Panc1 (cell line): ENCODE measurements at regions not wholly inside any gene's neighbourhood (a gene's known extent, or its start where the extent isn't known, plus 50 kb on each side); places are given as distances from the start of the nearest gene placed in this dataset.

Source experiments
- ATAC-seq: fragments of 200-7000 bp; cut with Tn5 transposase; 2 replicates; pipeline ENCODE4 v1.9.1; 2020; ENCODE audit warnings: mild to moderate bottlenecking, moderate library complexity
- BruUV-seq: library from RNA; stranded (reverse); fragments of 400-500 nt; replicated peaks from 2 replicates; lab custom pipeline; 2021; lab: Mats Ljungman, UMichigan
- CTCF ChIA-PET: fragments of 300-600 bp; sonication (Branson Sonifier 250); formaldehyde crosslinking; loops from one replicate; lab custom pipeline; 2022; ENCODE audit warnings: antibody characterized with exemption; lab: Charles Lee
- POLR2A ChIA-PET: fragments of 300-600 bp; sonication (Branson Sonifier 250); formaldehyde crosslinking; loops from one replicate; lab custom pipeline; 2022; ENCODE audit warnings: antibody characterized with exemption; lab: Charles Lee
- DNase-seq: peaks from one replicate; pipeline ENCODE4 v3.0.0-alpha.2; 2010; ENCODE audit warnings: low read depth, low spot score
- H3K27ac ChIP-seq: 2 replicates; pipeline ENCODE4 v1.5.1; 2011; ENCODE audit warnings: mild to moderate bottlenecking, low read length, inconsistent platforms
- H3K27me3 ChIP-seq: fragments of 200-500 bp; sonication (Bioruptor generic); 2 replicates; pipeline ENCODE4 v1.6.0; 2014; ENCODE audit warnings: low read length, inconsistent platforms; ENCODE audit not compliant: control insufficient read depth, insufficient read depth
- H3K36me3 ChIP-seq: fragments of 200-500 bp; sonication (Bioruptor generic); 2 replicates; pipeline ENCODE4 v1.5.1; 2014; ENCODE audit warnings: inconsistent platforms, mild to moderate bottlenecking, low read length, moderate library complexity; ENCODE audit not compliant: control insufficient read depth, insufficient read depth
- H3K4me1 ChIP-seq: 2 replicates; pipeline ENCODE4 v1.5.1; 2011; ENCODE audit warnings: inconsistent platforms, mild to moderate bottlenecking, low read length, moderate library complexity; ENCODE audit not compliant: control insufficient read depth, insufficient read depth
- H3K4me3 ChIP-seq, 2 experiments: 2 replicates each; pipeline ENCODE4 v1.5.1; 2011 to 2012; ENCODE audit warnings: low read depth in 2 of 2, low read length in 2 of 2, mild to moderate bottlenecking in 2 of 2, inconsistent platforms in 1 of 2, moderate library complexity in 1 of 2
- H3K9me3 ChIP-seq: fragments of 200-500 bp; sonication (Bioruptor generic); 2 replicates; pipeline ENCODE4 v1.5.1; 2014; ENCODE audit warnings: low read depth, mild to moderate bottlenecking, inconsistent platforms, low read length, moderate library complexity; ENCODE audit not compliant: control insufficient read depth, insufficient read depth
- CTCF ChIP-seq: fragments of 450-650 bp; IDR thresholded peaks from 2 replicates; pipeline ENCODE4 v1.5.1; 2017; ENCODE audit warnings: mild to moderate bottlenecking
- POLR2AphosphoS5 ChIP-seq: IDR thresholded peaks from 2 replicates; pipeline ENCODE4 v1.6.1; 2012; ENCODE audit warnings: mild to moderate bottlenecking, low read depth, low read length, moderate library complexity
- REST ChIP-seq, 2 experiments: IDR thresholded peaks; 2 replicates each; pipeline ENCODE4 v1.6.1; 2011 to 2012; ENCODE audit warnings: low read depth in 2 of 2, control low read depth in 1 of 2, low read length in 1 of 2, mild to moderate bottlenecking in 1 of 2, moderate library complexity in 1 of 2; ENCODE audit not compliant: insufficient read depth in 1 of 2
- SIN3A ChIP-seq: IDR thresholded peaks from 2 replicates; pipeline ENCODE4 v1.6.1; 2012; ENCODE audit warnings: low read depth, mild to moderate bottlenecking, low read length, moderate library complexity, borderline replicate concordance; ENCODE audit not compliant: insufficient read depth
- TCF7L2 ChIP-seq: IDR thresholded peaks from 2 replicates; pipeline ENCODE4 v1.6.1; 2011; ENCODE audit warnings: mild to moderate bottlenecking, low read depth, low read length, inconsistent platforms
- in situ Hi-C: cut with HindIII; loops from 2 replicates; pipeline ENCODE4 v1.10.0; 2016; ENCODE audit warnings: low sequenced_read_pairs, low pct_unique_long_range_greater_than_20kb
- intact Hi-C: fragments of 100-400 bp; cut with micrococcal nuclease; formaldehyde crosslinking; loops from one replicate; pipeline ENCODE4 v1.10.0; 2022; ENCODE audit not compliant: unreplicated experiment

- DNase-seq (no peak), ATAC-seq (no peak)
- Histone ChIP-seq H3K27ac (no peak overlapping the region), H3K36me3 (no peaks in the 10 kb centered on the region), H3K4me3 (no peak overlapping the region), H3K27me3 (no peaks in the 10 kb centered on the region), H3K4me1 (no peaks in the 10 kb centered on the region), H3K9me3 (no peaks in the 10 kb centered on the region)
- no TSS peak for BruUV-seq
- TF ChIP-seq REST (IDR thresholded peaks at IDR 0.05; ENCODE audit: insufficient read depth in 1 of 2, low read depth in 2 of 2, low read length in 1 of 2): no peak
- no peak for TF ChIP-seq CTCF
- no peak for TF ChIP-seq POLR2AphosphoS5
- no peak for TF ChIP-seq SIN3A
- no peak for TF ChIP-seq TCF7L2
- ChIA-PET CTCF (no interaction called here), POLR2A (no interaction called here)
- intact Hi-C loops (no loop called here), in situ Hi-C loops (no loop called here)
These were observed 318.9 kb downstream of the OMA1 start for GRCh38 chr1:58227604-58228003.

GRCh38 chr1:58223522-58223921, 323.0 kb downstream of the OMA1 start:
- BruUV-seq: no TSS peak
- ChIA-PET POLR2A (no interaction called here), CTCF (no interaction called here)
- no peak overlapping the region for H3K4me3 ChIP-seq
- intact Hi-C loops (no loop called here), in situ Hi-C loops (no loop called here)
- no peak overlapping the region for H3K27ac ChIP-seq
- H3K36me3 ChIP-seq: no peaks in the 10 kb centered on the region
- DNase-seq (no peak), ATAC-seq (no peak)
- no peaks in the 10 kb centered on the region for H3K27me3 ChIP-seq
- TF ChIP-seq CTCF (no peak), POLR2AphosphoS5 (no peak), REST (IDR thresholded peaks at IDR 0.05; ENCODE audit: insufficient read depth in 1 of 2, low read depth in 2 of 2, low read length in 1 of 2) (no peak), SIN3A (no peak), TCF7L2 (no peak)
- no peaks in the 10 kb centered on the region for H3K4me1 ChIP-seq
- H3K9me3 ChIP-seq: no peaks in the 10 kb centered on the region
